ENCODE measurements at regions not wholly inside any gene's neighbourhood (a gene's known extent, or its start where the extent isn't known, plus 50 kb on each side); places are given as distances from the start of the nearest gene placed in this dataset.

GRCh38 chr5:73312872-73313510 lies 135.6 kb downstream of the FOXD1 start:
- Mint-ChIP-seq H3K4me3 (ENCODE audit: unreplicated experiment) (no peak overlapping the region), H3K9me3 (ENCODE audit: unreplicated experiment) (no peaks in the 10 kb centered on the region), H3K27ac (ENCODE audit: unreplicated experiment) (peak overlapping the region; percentile 42)

GRCh38 chr5:73312146-73312871 lies 136.3 kb downstream of the FOXD1 start:
- no peaks in the 10 kb centered on the region for H3K9me3 Mint-ChIP-seq (ENCODE audit: unreplicated experiment)
- H3K4me3 Mint-ChIP-seq (ENCODE audit: unreplicated experiment) = no peak overlapping the region
- peak overlapping the region; percentile 90 for H3K27ac Mint-ChIP-seq (ENCODE audit: unreplicated experiment)
- TF ChIP-seq CTCF (IDR thresholded peaks at IDR 0.05) = peak; percentile 36
- peak; percentile 69 for DNase-seq (ENCODE audit: extremely low spot score, unreplicated experiment)
- H3K36me3 Mint-ChIP-seq (ENCODE audit: unreplicated experiment) = no peaks in the 10 kb centered on the region
- H3K27me3 Mint-ChIP-seq (ENCODE audit: unreplicated experiment) = no peaks in the 10 kb centered on the region
- H3K4me1 Mint-ChIP-seq (ENCODE audit: unreplicated experiment) = peaks cover 56% of the 10 kb centered on the region

More at GRCh38 chr5:73312872-73313510, 135.6 kb downstream of the FOXD1 start:
- DNase-seq (ENCODE audit: extremely low spot score, unreplicated experiment) = no peak
- H3K36me3 Mint-ChIP-seq (ENCODE audit: unreplicated experiment) = no peaks in the 10 kb centered on the region
- peaks cover 54% of the 10 kb centered on the region for H3K4me1 Mint-ChIP-seq (ENCODE audit: unreplicated experiment)
- no peak for TF ChIP-seq CTCF (IDR thresholded peaks at IDR 0.05)
- H3K27me3 Mint-ChIP-seq (ENCODE audit: unreplicated experiment) = no peaks in the 10 kb centered on the region

- H3K4me3 Mint-ChIP-seq (ENCODE audit: unreplicated experiment) = peak overlapping the region; percentile 50
- H3K27me3 Mint-ChIP-seq (ENCODE audit: unreplicated experiment) = no peaks in the 10 kb centered on the region
- H3K9me3 Mint-ChIP-seq (ENCODE audit: unreplicated experiment) = no peaks in the 10 kb centered on the region
- peaks cover 57% of the 10 kb centered on the region for H3K4me1 Mint-ChIP-seq (ENCODE audit: unreplicated experiment)
- peak; percentile 87 for DNase-seq (ENCODE audit: extremely low spot score, unreplicated experiment)
- peak overlapping the region; percentile 90 for H3K27ac Mint-ChIP-seq (ENCODE audit: unreplicated experiment)
- H3K36me3 Mint-ChIP-seq (ENCODE audit: unreplicated experiment) = no peaks in the 10 kb centered on the region
- no peak for TF ChIP-seq CTCF (IDR thresholded peaks at IDR 0.05)
Observed at GRCh38 chr5:73311291-73312110, 137.1 kb downstream of the FOXD1 start.

GRCh38 chr5:73307645-73308355 lies 134.8 kb downstream of the TMEM174 start:
- H3K4me1 Mint-ChIP-seq (ENCODE audit: unreplicated experiment) = peaks cover 68% of the 10 kb centered on the region
- no peak overlapping the region for H3K27ac Mint-ChIP-seq (ENCODE audit: unreplicated experiment)
- no peak for TF ChIP-seq CTCF (IDR thresholded peaks at IDR 0.05)
- peak; percentile 27 for DNase-seq (ENCODE audit: extremely low spot score, unreplicated experiment)
- H3K36me3 Mint-ChIP-seq (ENCODE audit: unreplicated experiment) = no peaks in the 10 kb centered on the region
- H3K9me3 Mint-ChIP-seq (ENCODE audit: unreplicated experiment) = no peaks in the 10 kb centered on the region
- H3K27me3 Mint-ChIP-seq (ENCODE audit: unreplicated experiment) = peaks cover 2% of the 10 kb centered on the region
- H3K4me3 Mint-ChIP-seq (ENCODE audit: unreplicated experiment) = no peak overlapping the region
